GM21526 (cell line): ENCODE measurements at regions not wholly inside any gene's neighbourhood (a gene's known extent, or its start where the extent isn't known, plus 50 kb on each side); places are given as distances from the start of the nearest gene placed in this dataset.

Experiments
- ATAC-seq: cut with Tn5 transposase; IDR thresholded peaks from one replicate; pipeline ENCODE4 v1.9.1; 2021; ENCODE audit warnings: moderate library complexity; ENCODE audit not compliant: unreplicated experiment, low FRiP score

DNA sequence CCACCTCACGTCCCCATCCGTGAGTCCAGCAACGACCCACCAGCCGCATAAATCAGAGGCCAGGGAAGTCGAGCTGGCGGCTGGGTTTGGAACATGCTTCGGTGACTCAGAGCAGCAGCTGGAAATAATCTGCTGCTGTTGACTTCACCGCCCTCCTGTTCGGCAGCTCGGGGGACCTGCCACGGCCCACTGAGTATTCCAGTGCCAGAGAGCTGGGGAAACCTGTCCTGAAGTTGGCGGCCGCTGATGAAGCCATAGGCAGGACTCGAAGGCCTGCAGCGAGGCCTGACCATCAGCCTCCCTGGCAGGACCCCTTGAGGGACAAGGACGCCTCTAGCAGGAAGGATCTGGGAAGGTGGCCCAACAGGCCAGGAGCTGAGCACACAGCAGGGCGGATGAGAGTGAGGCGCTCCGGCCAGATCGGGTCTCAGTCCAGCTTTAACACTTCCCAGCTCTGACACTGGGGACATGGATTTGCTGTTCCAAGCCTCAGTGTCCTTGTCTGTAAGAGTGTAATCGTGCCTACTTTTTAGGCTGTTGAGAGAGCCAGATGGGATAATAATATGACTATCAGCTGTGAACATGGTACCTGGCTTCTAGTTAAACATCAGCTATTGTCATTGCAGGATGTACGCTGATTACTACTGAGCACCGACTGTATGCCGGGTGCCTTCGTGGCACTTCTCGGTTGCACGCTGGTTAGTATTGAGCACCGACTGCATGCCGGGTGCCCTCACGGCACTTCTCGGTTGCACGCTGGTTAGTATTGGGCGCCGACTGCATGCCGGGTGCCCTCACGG is 50.4 kb upstream of the CIBAR2 start:
- ATAC-seq: no peak

DNA sequence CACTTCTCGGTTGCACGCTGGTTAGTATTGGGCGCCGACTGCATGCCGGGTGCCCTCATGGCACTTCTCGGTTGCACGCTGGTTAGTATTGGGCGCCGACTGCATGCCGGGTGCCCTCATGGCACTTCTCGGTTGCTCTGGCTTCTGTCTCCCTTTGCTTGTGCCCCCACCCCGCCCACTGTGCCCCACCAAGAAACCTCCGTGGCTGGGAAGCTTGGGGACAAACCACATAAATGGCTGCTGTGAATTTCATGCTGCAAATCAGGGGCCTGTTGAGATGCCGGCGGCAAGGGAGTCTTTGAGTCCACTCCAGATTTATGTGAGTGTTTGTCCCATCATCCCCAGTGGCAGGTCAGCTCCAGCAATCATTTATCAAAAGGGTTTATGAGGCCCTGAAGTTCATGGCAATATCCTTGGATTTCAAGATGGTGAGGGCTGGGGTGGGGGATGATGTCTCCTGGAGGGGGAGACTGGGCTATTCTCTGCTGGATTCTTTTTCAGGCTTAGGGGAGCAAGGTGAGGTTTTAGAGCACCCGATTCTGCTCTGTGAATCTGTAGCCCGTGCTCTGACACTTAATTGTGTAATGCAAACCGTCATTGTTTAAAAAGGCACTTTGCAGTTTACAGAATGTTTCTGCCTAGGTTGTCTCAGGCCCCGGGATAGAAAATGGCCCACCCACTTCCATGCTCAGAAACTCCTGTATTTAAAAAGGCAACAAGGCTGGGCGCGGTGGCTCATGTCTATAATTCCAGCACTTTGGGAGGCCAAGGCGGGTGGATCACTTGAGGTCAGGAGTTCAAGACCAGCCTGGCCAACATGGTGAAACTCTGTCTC is 51.2 kb upstream of the CIBAR2 start:
- ATAC-seq: no peak

DNA sequence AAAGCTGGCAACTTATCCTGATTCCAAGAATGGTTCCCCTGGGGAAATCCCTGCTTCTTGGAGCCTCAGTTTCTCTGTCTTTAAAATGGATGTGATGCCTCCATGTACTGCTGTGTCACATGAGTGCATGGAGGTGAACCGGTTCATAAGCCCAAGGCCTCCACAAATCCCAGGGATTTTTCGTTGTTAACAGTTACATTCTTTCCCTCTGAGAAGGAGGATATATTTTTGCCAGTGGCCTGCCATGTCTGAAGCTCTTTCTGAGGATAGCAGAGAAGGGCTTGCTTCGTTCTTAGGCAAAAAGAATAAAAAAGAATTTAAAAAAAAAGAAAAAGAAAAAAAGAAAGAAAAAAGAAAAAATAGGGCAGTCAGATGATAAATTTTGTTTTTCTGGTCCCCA is 52.2 kb upstream of the CIBAR2 start:
- no peak for ATAC-seq

DNA sequence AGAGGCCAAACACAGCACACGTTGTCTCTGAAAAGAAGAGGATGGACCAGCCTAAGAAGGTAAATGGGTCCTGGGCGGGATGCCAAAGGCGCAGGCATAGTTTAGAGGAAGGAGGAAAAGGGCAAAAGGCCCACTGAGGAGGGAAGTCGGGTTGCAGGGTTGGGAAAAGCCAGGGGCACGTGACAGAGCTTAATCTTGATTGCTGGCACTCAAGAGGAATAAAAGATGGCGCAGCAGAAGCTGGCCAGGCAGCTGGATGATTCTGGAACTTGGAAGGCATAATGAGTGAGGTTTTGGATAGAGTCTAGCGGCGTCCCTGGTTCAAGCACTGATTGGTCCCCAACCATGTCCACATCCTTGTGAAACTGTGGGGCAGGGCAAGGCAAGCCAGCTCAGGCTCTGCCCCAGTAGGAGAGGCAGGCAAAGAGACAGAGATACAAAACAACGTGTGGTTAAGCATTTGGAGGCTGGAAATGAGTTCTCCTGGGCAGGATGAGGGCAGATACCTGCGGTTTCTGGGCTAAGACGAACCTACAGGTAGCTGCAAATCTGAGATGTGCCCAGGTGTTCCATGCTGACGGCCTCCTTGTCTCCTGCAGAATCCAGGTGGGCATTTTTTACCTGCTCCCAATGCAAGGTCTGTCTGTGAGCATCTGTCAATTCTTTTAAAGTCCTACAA is 52.7 kb upstream of the CIBAR2 start:
- ATAC-seq: no peak

DNA sequence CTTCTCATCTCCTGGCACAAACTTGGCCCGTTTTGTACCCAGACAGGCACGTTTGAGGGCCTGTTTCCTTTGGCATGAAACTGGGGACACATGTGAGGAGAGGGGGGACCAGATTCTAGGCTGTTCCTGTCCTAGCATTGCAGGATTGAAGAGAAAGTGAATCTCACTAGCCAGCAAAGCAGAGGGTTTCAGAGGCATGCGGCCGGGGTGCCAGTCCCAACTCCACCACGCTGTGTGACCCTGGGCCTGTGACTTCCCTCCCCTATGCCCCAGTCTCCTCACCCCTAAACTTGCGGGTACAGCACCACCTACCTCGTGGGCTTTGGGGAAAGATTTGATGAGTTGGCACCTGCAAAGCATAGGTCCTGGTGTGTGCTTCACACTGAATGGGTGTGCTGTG is 53.5 kb upstream of the CIBAR2 start:
- ATAC-seq: no peak

DNA sequence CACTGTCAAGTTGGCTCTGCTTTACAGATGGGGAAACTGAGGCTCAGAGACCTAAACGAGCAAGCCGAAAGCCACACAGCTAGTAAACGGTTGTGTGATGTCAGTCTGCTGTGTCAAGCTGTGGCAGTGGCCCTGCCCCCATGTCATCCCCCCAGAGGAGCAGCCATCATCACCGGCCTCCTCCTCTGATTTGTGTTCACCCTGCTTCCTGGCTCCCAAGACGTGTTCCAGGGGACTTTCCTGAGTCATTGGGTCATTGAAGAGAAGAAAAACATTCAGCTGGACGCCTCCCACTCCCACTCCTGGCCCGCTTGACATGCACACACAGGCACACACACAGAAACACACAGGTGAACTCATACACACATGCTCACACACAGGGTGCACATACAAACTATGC is 54.0 kb upstream of the CIBAR2 start:
- ATAC-seq: no peak

DNA sequence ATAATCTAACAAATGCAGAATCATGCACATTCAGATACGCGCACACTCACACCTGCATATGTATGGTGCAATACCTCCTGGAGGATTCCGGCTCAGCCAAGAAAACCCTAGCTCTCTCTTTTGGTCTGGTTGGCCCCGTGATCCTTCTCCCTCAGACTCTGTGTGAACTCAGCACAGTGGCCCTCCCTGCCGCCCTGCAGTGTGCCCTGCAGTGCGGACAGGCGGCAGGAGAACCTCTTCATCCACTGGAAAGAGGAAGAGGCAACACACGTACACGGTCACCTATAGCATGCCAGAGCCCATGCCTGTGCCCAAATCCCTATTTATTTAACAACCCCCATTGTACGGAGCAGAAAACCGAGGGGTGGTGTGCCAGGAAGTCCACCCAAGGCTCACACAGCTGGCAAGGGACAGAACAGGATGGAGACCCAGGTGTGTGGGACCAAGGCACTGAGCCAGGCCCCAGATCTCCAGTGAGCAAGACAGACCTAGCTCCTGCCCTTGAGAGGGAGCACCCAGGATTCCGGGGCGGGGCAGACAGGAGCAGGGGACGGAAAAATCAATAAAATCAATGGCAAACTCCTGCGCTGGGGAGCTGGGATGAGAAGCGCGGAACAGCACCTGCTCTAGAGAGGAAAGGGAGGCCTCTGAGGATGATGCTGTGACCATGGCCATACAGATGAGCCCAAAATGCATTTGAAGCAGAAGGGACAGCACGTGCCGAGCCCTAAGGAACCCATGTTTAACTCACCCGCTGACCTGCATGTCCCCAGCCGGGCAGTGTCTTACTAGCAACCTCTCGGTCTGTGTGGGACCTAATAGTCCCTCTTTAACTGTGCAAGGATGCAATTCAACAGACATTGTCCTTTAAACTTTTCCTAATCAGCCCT is 54.7 kb upstream of the CIBAR2 start:
- no peak for ATAC-seq

DNA sequence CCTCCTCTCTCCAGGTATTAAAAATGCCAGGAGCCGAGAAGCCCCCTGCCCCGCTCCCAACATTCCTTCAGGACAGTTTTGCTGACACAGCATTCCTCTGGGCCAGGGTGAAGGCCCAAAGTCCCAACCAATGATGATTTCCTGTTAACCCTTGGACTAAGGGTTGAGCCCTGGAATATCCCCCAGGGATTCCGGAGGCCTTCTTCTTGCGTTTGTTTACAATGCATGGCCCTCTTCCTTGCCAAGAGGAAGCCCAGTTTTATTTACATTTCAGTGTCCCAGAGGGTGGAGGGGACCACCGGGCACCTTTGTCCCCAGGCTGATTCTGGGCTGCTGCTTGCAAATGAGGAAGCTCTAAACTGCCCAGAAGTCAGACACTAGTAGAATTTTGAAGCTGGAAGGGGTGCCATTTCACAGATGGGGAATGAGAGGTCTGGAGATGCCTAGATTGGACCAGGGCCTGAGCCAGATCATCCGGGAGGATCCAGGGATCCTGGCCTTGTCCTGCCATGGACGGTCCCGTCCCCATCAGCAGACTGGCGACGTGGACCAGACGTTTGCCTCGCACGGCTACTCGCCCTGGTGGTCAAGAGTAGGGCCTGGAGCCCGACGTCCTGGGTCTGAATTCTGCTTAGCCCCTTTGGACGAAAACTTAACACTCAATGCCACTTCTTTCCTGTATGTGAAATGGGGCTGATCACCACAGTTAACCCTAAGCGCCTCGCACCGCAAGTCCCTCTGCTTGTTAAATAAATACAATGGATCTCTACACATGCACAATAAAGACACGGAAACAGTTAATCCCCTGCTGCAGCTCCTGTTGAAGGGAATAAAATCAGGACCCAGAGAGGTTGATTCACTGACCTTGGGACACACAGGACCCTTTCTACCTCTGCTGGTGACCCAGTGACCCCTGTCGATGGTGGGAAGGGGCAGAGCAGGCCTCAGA is 55.6 kb upstream of the CIBAR2 start:
- ATAC-seq: no peak

DNA sequence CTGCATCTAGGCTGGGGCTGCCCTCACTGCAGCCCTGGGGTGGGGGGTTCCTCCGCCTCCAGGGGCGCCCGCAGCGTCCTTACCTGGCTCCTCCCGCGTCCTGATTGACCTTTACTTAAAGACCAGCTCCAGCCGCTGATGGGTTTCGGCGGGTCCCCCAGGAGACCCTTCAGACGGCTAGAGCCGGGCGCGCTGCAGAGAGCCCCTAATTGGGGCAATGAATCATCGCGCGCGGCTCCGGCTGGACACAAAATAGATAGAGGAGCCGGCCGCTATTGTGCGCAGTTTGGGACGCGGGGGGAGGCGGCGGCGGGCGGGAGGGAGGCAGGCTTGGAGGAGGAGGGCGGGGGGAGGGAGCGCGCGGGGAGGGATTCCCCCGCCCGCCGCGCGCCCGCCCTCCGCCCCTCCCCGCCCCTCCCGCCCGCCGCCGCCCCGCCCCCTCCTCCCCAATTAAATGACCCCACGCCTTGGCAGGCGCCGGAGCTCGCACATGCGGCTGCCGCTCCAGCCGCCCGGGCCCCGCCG is 56.5 kb upstream of the CIBAR2 start:
- no peak for ATAC-seq

DNA sequence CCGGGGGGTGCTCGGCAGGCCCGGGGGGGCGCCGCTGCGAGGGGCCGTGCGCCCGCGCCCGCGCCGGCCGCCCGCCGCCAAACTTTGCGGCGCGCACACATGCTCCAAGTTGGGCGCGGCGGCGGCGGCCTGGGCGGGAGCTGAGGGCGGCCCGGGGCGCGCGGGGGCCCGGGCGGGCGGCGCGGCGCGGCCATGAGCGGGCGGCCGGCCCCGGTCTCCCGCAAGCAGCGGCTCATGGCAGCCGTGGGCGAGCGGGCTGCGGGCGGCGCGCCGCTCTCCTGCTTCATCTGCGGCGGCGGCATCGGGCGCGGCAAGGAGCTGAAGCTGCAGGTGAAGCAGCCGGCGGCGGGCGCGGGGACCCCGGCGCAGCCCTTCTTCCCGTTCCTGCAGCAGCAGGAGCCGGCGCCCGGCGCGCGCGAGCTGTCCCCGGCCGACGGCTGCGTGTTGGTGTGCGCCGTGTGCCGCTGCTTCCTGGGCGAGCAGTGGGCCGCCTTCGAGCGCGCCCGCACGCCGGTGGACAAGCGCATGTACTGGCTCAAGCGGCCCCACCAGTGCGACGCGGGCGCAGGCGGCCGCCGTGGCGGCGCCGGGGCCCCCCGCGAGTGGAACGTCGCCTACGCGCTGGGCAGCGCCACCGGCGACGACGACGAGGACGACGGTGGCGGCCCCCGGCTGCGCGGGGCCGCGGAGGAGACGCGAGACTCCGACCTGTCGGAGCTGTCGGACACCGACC is 57.2 kb upstream of the CIBAR2 start:
- ATAC-seq: no peak

DNA sequence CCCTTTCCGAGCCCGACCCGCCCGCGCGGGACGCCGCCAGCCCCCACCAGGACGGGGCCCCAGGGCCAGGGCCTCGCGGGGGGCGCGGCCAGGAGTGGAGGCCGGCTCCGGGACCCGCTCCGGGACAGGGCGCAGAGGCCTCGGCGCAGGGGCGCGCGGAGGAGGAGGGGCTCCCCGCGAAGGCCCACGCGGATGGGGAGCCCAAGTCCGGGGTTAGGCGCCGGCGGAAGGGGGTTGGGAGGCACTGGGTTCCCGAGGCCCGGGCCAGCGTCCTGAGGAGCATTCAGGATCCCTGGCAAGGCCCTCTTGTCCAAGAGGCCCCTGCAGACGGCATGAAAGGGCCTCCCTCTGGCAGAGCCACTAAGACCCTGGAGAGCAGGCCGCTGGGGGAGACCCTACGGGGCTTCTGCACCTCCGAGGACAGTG is 57.8 kb upstream of the CIBAR2 start:
- no peak for ATAC-seq

DNA sequence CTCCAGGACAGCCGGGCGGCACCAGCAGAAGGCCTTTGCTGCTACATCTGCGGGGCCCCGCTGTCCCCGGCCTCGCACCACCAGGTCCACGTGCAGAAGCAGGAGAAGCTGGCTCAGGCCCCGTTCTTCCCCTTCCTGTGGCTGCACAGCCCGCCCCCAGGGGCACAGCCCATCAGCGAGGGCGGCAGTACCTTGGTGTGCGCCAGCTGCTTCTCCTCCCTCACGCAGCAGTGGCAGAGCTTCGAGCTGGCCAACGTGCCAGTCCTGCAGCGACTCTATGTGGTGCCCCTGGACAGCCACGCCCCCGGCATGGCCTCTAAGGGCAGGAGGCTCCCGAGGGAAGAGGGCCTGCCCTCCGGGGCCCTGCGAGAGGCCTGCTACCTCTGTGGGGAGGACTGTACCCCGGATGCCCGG is 58.3 kb upstream of the CIBAR2 start:
- no peak for ATAC-seq

DNA sequence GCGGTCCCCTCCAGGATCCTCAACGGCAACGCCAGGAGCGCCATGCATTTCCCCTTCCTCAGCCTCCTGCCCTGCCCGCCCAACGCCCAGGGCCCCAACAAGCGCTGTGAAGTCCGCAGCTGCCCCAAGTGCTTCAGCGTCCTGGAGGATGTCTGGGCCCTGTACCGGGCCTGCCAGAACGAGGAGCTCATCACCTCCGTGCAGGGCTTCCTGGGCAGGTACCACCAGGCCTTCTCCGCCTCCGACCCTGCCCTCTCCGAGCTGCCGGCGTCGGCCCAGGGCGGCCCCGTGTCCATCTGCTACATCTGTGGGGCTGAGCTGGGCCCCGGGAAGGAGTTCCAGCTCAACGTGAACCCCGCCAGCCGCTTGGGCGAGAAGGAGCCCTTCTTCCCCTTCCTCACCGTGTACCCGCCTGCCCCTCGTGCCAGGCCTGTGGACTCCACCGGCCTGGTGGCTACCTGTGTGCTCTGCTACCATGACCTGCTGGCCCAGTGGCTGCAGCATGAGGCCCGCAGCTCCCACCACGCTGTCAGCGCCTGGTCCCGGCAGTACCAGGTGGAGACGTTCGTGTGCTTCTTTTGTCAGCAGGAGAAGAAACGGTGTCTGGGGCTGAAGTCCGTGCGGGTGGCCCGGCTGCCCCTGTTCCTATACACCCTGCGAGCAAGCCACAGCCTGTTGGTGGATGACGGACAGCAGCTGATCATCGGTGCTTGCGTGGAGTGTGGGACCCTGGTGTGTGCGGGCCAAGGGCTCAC is 58.9 kb upstream of the CIBAR2 start:
- ATAC-seq: no peak

DNA sequence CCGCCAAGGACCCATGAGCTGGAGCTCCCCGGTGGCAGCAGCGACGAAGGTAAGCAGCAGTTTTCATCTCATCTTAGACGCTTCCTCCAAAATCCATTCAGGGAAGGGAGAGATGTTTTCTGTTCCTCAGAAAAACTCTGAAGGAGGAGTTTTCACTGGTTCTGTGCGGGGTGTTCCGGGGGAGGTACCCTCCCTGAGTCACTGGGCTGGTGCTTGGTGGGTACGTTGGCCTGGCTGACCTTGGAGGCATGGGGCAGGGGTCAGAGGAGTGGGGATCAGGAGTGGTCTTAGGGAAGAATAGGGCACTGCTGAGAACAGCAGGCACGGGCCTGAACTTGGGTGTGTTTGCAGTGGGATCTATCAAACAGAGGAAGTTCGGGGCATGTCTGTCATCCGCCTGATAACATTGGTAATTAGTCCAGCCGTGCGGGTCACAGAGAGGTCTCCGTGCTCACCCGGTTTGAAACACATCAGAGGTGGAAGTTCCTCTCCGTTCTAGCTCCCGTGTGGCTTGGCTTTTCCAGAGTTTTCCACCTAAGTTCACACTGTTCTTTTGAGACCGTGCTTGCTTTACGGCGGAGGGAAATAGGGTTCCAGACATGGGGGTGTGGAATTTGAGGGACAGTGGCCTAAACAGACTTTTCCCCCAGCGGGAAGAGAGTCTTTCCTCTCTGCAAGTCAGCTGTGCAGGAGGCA is 59.6 kb upstream of the CIBAR2 start:
- no peak for ATAC-seq

DNA sequence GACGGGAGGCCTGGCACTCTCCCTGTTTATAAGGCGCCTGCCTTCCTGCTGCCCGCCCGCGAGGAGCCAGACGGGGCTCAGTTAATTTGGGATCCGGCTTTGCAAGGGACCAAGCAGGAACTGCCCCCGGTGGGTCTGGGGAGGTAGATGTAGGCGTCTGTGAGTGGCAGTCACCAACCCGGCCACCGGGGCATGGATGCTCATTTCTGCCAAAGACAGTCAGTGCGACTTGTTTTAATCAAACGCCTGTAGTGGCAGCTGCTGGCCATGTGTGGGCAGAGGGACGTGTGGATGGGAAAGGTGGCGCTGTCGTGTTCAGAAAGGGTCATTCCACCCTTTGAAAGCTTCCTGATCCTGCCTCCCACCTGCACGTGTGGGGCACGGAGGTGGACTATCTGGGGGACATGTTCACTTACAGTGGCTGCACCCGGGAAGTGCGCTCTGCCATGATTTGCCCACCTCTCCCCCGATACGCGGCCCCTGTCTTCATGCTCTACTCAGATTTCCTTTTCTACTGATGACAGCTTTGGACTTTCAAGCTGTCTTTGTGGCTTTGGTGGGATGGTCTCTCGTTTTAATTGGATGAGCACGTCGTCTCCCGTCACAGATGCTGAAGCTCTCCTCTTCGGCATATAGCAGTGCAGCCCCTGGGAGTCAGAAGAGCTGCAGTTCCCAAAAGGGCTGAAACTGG is 60.3 kb upstream of the CIBAR2 start:
- ATAC-seq: no peak

DNA sequence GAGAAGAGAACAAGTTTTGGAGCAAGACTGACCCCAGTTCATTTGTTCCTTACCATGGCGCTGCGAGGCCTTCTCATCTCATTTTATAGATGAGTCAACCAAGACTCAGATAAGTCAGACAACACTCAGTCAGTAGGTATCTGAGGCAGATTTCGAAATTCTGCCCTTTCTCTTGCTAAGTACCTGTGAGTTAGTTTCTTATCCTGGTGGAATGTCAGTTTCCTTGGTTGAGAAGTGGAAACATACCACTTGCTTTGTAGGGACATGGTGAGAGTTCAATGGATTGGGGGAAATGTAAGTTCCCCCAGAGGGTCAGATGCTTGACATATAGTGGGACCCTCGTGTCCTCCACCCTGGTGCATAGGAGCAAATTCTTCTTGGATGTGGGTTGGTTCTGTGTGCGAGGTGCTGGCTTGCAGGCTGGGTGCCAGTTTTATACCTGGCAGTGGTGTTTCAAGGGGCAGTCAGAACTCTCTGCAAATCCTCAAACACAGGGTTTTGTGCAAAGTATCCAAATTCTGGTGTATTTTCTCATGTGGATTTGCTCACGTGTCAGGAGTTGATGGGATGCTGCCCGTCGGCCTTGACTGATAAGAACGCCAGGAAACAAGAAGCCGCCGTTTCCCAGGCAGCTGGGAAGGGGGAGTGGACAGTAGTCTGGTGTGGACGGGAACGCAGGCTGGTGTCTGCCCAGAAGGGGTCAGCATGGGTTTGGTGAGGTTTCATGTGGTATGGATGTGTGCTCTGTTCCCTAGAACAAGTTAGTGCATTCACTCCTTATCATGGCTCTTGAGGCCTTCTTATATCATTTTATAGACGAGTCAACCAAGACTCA is 61.1 kb upstream of the CIBAR2 start:
- no peak for ATAC-seq
